COLO668 (cell line): ENCODE measurements at regions not wholly inside any gene's neighbourhood (a gene's known extent, or its start where the extent isn't known, plus 50 kb on each side); places are given as distances from the start of the nearest gene placed in this dataset.

ENCODE experiments used
- DNase-seq: peaks from one replicate; lab custom pipeline; 2025; ENCODE audit not compliant: unreplicated experiment; lab: John Stamatoyannopoulos, UW

DNA sequence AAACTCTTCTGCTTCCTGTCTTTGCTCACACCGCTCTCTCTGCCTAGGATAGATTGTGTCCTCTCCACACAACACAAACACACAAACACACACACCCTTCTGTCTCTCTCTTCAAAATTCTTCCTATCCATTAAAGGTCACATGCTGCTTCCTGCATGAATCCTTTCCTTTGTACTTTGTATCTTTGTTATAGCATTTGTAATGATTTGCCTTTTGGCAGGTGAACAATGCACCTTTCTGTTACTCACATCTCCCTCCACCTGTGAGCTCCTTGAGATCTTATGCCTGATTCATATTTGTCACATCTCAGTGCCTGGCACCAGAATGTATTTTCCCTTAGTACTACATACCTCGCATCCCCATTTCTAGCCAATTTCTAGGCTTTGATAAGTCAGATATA, 251.4 kb upstream of the UMPS start:
- no peak for DNase-seq

DNA sequence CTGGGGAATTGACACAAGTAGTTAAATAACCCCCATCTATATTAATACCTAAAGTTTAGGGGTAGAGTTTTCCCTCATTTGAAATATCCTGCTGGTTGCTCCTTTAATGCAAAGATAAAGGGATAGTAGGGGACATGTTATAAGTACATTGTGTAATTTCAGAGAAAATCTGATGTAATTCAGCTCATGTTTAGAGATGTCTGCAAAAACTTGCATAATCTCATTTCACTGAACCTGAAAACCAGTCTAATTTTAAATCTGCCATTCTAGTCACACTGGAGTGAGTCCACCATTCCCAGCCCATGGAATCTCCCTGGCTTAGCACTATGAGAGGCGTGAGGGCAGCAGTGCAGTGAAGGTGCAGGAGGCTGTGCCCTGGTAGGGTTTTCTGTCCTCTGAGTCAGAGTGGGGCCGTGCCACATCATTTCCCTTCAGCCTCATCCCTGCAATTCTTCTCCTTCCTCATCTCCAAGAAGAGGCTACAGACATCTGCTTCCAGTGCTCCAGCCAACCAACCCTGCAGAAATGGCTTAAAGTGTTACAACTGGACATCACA, 246.3 kb upstream of the UMPS start:
- no peak for DNase-seq

DNA sequence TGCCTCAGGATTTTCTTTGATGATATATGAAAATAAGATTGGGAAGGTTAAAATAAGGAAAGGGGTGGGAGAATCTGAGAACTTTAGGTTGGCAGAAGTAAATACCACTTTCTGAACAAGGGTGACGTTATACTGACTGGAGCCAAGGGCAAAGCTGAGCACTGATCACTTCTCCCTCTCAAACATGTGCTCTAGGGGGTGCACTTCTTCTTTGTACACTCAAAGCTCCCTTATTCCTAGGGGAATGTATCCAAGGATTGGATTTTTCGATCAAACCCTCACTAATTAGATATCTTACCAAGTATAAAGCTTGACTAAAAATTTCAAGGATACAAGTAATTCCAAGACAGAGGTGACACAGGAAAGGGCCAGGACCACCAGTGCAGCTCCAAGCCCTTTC, 243.9 kb upstream of the UMPS start:
- no peak for DNase-seq

DNA sequence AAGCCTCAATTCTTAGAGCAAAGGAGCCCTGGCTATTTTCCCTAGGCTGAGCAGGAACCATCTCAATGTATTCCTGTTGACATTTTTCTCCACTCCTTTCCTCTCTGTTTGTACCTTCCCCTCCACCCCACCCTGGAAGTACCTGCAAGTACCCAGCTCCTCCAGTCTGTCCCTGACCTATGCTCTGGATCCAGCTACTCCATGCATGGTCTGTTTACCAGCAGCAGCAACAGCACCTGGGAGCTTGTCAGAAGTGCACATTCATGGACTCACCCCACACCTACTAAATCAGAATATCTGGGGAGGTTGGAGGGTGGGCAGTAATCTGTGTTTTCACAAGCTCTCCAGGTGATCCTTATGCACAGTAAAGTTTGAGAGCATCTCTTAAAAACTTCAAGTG, 240.7 kb upstream of the UMPS start:
- DNase-seq: no peak

DNA sequence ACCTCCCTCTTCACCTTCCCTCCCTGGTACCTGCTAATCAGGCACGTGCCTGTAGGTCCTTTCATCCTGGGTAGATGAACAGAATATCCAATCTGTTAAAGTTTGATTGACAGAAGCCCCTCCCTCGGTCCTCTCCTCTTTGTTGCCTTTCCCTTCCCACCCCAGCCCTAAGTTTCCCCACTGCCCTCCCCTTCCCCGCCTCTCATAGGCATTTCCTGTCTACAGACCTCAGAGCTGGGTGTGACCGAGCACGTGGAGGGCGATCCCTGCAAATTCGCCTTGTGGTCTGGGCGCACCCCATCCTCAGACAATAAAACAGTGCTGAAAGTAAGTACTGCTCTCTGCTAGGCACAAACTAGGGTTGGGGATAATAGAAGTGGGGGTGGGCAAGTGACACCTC, 239.2 kb upstream of the UMPS start:
- no peak for DNase-seq

DNA sequence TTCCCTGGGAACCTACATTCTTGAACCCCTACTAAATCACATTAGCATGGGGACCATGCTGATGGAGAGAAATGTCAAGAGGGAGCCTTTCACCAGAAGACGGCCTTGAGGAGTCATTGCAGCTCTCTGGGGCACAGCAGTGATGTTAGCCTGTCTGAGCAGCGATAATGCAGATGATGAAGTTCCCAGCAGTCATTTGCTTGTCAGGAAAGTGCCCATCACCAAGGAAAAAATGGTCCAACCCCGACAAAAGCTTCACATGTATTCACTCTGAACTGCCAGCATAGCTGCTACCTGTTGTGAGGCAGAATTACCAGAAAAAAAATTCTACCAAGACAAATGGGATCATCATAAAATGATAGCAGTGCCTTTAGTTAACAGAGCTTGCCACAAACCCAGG, 238.4 kb upstream of the UMPS start:
- DNase-seq: no peak

DNA sequence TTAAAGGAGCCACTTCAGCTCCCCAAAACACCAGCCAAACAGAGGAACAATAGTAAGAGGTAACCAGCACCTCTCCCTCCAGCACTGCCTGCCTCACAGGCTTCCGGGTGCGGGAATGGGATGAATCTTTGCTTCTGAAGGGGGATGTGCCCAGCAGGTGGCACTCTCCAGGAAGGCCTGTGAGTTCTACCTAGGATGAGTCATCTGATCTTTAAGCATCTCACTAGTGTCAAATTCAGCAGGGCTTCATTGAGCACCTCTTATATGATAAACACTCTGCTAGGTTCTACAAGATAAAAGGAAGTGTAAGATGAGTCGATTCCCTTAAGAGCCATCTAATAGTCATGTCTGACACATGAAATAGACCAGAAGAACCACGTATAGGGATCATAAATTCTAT, 237.4 kb upstream of the UMPS start:
- peak; percentile 78 for DNase-seq

DNA sequence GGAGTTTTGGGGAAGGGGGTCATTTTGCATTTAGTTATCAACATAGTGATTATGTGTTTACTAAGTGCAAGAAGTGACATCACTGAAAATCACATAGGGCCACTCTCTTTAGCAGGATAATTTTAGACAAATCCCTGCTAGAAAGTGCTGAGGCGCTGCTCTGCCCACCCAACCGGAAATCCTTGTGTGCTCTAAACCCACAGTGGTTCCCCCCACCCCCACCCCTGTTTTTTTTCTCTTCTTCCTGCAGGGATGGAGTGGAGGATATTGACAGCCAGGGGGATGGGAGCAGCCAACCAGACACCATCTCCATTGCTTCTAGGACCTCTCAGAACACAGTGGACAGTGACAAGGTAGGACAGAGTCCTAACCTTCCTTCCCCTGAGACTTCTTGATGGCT, 234.2 kb upstream of the UMPS start:
- no peak for DNase-seq

DNA sequence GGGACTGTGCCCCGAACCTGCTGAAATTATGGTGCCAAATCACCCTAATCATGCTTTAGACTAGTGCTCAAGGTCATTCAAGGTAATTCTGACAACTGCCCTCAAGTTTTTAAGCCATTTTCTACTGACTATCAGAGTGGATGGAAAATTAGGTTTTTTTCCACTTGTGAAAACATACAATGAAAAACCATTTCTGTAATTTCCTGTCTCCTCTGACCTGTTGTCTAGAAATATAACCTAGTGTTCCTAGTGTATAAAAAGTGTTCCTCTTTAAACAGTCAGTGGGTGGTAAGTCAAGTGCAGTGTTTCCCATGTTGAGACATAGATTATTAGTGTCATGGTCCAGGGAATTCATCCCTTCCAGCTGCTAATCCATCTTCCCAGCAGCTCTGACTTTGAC, 232.8 kb upstream of the UMPS start:
- DNase-seq: no peak

DNA sequence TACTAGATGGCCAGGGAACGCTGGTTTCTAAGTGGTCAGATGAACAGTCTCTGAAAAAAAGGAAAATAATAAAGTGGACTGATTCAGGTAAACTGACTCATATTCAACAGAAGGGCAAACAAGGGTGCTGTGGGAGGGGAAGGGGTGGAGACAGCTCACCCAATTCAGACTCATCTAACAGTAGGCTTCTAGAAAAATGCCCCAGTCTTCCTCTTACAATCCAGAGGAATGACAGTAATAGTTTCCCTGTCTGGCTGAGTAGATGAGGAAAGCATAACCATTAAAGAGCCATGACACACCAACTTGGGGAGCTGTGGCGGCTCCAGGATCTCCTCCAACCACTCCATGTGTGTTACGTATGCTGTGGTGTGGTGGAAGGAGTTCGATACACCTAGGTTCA, 231.4 kb upstream of the UMPS start:
- DNase-seq: no peak

DNA sequence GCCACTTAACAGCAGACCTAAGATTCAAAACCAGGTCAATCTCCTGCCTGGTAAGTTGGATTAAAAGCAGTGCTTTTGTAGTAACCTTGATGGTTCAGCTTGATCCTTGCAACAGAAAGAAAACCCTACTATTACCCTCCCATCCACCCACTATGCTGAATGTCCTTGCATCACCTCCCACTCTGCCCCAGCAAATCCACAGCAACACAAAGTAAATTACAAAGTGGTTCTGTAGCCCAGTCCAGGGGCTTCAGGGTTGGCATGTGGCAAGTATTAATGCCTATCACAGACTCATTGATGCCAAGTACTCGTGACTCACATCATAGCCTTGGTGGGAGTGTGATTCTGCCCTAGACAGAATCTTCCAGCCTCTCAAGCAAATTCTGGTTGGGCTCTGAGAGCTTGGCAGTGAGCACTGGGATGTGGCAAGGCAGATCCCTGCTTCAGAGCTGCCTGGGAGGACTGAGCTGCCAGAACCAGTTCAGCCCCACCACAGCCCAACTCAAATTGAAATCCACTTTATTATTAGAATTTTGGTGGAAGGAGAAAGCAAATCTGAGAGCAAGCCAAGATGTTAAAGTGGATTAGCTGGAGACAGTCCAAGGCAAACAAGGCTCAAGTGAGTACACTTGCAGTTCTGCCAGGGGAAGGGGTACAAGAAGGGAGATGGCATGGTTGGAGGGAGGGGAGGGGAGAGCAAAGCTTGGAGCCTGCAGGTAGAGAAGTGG, 225.8 kb upstream of the UMPS start:
- DNase-seq: no peak

DNA sequence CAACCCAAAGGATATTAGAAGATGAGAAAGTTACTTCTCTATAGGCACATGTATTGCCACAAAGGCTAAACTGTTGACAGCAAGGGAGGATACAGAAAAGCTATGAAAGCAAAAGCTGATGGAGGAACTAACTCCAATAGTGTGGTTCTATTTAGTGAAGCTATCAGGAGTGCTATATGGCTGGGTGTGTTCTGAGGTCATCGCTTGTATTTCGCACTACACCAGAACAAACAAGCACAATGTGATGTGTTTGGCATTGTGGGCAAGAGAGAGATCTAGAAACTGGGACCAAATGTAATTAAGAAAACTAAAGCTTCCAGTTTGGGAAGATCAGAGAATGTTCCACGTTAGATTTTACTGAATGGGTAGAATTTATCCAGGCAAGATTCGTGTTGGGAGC, 220.4 kb upstream of the UMPS start:
- no peak for DNase-seq

DNA sequence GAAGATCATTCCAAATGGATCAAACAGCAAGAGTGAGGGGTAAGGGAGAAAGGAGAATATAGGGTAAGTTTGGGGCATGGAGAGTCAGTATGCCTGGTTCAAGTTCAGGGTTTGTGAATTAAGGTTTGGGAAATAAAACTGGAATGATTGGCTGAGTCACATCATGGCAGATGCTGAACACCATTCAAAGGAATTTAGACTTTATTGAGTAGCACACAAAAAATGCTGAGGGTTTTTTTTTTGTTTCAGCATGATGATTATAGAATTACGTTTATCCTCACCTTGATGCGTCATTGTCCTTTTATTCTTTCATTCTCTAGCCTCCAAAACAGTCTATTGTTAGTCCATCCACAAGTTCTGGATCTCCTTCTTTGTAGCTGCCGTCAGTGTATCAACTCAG, 220.0 kb upstream of the UMPS start:
- DNase-seq: no peak

DNA sequence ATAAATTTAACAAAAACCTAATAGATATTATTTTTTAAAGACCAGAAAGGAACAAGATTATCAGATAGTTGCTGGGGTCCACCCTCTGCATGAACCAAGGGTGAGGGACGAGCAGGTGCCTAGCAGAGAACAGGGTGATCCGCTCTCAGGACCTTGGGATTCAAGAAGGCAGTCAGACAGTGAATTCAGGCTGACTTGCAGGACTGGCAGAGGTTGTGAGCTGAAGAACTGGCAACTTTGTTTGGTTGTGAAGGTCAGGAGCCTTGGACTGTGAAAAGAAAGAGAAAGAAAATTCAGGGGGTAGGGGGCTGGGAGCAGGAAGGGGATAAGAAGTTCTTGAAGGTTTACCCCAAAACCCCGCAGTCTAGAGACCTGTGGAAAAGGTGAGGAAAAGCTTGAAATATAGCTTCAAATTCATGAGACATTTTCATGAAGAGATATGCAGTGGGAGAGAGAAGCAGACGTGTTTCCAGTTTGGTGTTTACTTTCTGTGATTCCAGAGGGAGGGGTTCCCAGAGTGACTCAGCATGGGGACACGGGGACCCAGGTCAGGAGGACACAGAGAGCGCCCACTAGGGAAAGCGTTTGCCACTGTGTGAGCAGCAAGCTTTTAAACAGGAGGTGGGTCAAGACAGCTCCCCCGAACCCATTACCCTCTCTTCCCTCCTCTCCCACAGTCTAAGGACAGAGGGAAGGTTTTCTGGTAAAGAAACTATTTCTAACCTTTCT, 217.2 kb upstream of the UMPS start:
- DNase-seq: no peak

DNA sequence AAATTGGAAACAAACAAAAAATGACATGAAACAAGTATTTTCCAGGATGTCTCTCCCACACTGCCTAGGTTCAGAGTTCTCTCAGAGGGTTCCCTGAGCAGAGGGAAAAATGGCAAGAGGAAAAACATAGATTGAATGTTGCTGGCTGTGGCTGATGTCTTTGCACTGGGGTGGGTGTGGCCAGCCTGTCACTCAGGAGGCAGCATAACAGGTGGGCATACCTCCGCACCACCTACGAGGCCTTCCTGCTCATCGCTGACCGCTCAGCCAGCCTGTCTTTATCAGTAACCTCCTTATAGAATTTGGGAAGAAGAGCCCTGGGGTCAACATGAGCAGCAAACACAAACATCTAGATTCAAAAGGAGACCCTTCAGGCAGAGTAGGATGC, 216.6 kb upstream of the UMPS start:
- DNase-seq: no peak

DNA sequence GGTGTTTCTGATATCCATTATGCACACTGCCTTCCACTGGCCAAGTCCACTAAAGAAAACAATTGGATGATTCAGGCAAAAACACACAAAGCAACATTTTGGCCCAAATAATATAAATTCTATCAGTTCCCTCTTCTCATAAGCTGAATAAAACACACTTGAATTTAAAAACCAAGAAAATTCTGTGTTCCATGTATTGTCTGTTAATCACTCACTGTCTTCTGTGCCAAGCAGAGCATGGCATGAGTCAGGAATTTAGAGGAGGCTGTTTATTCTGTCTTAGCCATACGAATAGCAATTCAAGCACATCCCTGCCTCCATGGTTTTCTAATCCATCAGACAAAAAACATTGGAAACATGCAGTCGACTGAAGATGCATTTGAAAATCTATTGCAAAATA, 215.6 kb upstream of the UMPS start:
- no peak for DNase-seq

DNA sequence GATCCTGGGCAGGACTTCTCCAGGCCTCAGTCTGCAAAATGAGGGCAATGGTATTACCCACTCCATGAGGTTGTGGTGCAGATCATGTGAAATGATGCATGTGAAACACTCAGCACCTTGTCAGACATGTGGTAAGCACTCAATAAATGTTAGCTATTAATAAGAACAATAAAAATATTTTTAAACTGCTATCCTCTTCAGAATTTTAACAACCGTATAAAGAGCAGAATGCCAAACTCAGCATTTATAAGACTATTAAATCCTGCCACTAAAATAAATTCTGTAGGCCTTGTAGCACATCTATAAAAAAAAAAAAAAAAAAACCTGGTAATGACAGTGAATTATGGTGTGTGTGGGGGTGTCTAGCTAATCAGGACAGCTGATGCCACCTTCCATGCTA, 213.9 kb upstream of the UMPS start:
- no peak for DNase-seq

DNA sequence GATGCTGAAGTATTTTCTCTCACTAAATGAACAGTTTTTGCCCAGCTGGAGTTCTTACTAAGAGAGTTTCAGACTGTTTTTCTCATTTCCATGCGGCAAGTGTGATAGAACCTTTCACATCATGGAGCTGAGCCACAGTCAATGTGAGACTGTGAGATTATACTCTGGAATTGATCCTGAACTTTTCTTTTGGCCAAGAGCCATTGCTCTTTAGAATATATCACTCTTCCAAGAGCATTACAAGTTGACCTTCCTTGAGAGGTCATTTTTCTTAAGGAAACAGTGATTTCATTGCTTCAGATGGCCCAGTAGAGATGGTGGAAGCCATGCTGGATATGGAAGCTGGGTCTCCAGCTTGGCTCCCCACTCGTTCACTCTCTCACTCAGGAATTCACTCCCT, 212.9 kb upstream of the UMPS start:
- DNase-seq: no peak

DNA sequence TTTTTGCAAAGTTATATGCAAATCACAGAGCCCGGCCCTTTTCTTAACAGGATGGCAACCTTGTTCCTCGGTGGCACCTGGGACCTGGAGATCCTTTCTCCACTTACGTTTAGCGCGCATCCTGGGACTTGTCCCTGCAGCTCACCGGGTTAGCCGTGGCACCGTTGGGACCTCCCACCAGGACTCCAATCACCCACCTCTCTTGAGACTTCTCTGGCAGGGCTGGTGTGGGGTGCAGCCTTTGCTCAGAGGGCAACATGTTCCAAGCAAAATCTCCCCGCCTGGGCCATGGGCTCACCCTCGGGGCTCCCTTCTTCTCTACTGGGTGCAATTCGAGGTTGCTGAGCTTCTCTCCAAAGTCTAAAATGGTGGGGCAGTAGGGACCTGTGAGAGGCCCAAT, 211.9 kb upstream of the UMPS start:
- DNase-seq: no peak

DNA sequence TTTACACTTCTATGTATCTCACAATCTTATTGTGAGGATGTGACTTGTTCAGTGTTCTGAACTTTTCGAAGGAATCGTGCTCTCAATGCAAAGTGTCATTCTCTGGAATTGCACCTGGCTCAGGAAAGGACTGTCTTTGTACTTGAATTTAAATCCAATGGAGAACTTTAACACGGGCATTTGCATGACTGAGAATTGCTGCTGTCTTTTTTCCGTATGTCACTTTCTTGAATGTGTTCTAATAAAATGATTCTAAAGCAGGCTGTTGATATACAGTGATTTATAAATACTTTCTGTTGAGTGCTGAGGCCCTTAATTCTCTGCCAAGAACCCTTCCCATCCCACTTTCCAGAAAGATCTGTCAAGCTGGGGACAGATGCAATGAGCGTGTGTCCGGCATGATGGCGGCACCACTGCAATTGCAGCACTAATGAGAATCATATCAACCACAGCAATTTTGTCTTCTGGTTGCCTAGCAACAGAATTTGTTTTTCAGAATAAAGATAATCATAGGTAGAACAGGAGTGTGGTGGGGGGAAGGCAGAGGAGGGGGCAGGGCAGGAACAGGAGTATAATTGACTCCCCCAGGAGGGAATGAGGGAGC, 210.6 kb upstream of the UMPS start:
- DNase-seq: no peak

DNA sequence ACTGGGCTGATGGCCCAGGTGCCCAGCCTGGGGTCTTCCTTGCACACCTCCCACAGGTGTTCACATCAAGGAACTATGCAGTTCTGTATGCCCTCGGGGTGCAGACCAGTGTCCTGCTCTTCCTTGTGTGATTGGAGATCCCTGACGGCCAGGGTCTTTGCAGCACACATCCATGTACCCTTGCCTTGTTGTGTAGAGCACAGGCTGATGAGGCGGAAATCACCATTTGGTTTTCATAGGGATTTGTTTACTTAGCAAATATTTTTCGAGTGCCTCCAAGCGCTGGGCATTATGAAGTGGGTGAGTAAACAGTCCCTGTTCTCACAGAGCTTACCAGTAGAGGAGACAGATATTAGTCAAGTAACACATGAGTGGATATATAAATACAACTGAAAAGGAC, 209.3 kb upstream of the UMPS start:
- DNase-seq: peak; percentile 63

DNA sequence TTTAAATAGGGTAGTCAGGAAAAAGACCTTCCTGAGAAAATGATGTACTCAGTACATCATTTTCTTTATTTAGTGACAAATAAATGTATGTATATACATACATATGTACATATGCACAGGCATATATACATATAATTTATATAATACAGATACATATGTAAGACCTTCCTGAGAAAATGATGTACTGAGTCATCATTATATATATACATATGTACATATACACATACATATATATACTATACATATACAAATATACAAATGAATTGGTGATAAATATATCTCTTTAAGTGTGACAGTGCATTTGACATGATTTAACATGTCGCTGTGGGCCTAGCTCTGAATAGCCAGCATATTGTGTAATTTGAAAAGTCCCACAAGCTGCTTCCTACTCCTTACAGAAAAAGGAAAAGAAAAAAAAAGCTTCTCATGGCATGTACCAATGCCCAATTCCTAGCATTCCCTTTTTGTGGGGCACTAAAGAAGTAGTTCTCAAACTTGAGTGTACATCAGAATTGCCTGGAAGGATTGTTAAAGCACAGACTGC, 208.1 kb upstream of the UMPS start:
- no peak for DNase-seq
